GM10266 (cell line): ENCODE measurements at regions not wholly inside any gene's neighbourhood (a gene's known extent, or its start where the extent isn't known, plus 50 kb on each side); places are given as distances from the start of the nearest gene placed in this dataset.
"Not testable (repeated sequence)": the region's sequence is repeated elsewhere in the genome, so short reads cannot be mapped to it uniquely, and the experiment has no call there.

ENCODE experiments used
- DNase-seq: peaks from one replicate; pipeline ENCODE4 v3.0.0; 2012; ENCODE audit errors: extremely low spot score
- TF ChIP-seq, protein P1 (sequence below): IDR thresholded peaks from 2 replicates; pipeline ENCODE4 v1.5.1; 2012; ENCODE audit warnings: mild to moderate bottlenecking, low read depth; ENCODE audit not compliant: control insufficient read depth, insufficient read depth; ENCODE audit errors: missing control alignments

- TF ChIP-seq, protein P1, sequence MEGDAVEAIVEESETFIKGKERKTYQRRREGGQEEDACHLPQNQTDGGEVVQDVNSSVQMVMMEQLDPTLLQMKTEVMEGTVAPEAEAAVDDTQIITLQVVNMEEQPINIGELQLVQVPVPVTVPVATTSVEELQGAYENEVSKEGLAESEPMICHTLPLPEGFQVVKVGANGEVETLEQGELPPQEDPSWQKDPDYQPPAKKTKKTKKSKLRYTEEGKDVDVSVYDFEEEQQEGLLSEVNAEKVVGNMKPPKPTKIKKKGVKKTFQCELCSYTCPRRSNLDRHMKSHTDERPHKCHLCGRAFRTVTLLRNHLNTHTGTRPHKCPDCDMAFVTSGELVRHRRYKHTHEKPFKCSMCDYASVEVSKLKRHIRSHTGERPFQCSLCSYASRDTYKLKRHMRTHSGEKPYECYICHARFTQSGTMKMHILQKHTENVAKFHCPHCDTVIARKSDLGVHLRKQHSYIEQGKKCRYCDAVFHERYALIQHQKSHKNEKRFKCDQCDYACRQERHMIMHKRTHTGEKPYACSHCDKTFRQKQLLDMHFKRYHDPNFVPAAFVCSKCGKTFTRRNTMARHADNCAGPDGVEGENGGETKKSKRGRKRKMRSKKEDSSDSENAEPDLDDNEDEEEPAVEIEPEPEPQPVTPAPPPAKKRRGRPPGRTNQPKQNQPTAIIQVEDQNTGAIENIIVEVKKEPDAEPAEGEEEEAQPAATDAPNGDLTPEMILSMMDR: no peak
Measured at GRCh38 chr1:121459235-121459634, 274.5 kb downstream of the SRGAP2C start.

DNA sequence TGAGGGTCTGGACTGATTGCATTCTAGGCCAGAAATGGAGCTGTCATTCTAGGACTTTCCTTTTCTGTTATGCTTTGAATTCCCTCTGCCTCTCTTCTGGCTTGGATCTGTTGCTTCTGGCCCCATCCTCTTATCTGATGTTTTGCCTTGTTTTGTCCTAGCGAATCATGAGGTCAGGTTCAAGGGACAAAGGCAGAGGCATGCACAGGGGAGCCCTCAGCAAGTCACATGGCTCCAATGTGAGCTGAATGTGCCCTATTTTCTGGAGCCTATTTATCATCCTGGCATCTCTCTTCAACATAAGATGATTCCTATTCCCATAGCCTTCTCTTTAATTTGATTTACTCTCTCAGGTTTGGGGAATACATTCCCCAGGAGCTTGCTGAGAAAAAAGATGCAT is 284.6 kb downstream of the SRGAP2C start:
- not testable (repeated sequence) for DNase-seq

More at GRCh38 chr1:121459235-121459634, 274.5 kb downstream of the SRGAP2C start:
- DNase-seq: no peak

GRCh38 chr1:121470401-121470800 is 285.6 kb downstream of the SRGAP2C start:
- not testable (repeated sequence) for DNase-seq

- no peak for DNase-seq
- TF ChIP-seq, protein P1: no peak
Measured at GRCh38 chr1:121471523-121471922, 286.7 kb downstream of the SRGAP2C start.

- no peak for DNase-seq
- TF ChIP-seq, protein P1: no peak
Measured at GRCh38 chr1:121472017-121472416, 287.2 kb downstream of the SRGAP2C start.

GRCh38 chr1:121483234-121483633 is 298.5 kb downstream of the SRGAP2C start:
- TF ChIP-seq, protein P1: no peak
- no peak for DNase-seq

GRCh38 chr1:121483961-121484424 is 299.2 kb downstream of the SRGAP2C start:
- no peak for DNase-seq
- TF ChIP-seq, protein P1: no peak

DNA sequence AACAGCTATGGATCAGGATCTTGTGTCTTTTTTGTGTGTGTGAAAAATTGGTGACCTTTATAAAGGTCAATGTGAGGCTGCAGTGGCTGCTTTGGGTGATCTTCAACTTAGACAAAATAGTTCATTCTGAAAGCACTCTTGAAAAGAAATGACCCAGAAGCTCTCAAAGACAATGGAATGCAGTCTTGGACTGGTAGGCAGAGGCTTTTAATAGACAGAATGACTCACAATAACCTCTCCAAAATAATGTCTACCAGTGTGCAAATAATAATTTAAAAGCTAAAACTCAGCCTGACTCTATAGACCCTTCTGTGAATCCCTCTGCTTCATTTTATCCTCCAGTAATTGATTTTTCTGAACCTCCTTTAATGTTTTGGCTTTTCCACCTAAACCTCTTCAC is 310.0 kb downstream of the SRGAP2C start:
- not testable (repeated sequence) for DNase-seq

DNA sequence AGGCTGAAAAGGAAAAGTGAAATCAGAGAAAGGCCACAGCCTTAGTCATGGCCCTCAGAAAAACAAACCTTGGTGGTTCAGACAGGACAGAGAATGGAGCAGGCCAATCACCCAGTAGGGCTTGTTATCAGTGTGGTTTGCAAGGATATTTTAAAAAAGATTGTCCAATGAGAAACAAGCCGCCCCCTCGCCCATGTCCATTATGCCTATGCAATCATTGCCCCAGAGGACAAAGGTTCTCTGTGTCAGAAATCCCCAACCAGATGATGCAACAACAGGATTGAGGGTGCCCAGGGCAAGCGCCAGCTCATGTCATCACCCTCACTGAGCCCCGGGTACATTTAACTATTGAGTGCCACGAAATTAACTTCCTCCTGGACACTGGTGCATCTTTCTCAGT is 326.7 kb downstream of the SRGAP2C start:
- not testable (repeated sequence) for DNase-seq

GRCh38 chr1:121511876-121512275 is 327.1 kb downstream of the SRGAP2C start:
- not testable (repeated sequence) for DNase-seq

DNA sequence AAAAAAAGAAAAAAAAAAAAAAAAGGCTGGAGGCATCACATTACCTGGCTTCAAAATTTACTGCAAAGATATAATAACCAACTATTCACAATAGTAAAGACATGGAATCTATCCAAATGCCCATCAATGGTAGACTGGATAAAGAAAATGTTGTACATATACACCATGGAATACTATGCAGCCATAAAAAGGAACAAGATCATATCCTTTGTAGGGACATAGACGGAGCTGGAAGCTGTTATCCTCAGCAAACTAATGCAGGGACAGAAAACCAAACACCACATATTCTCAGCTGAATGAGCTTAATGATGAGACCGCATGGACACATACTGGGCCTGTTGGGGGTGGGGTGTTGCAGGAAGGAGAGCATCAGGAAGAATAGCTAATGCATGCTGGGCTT is 330.5 kb downstream of the SRGAP2C start:
- TF ChIP-seq, protein P1: no peak
- no peak for DNase-seq
